ENCODE measurements at regions not wholly inside any gene's neighbourhood (a gene's known extent, or its start where the extent isn't known, plus 50 kb on each side); places are given as distances from the start of the nearest gene placed in this dataset.

DNA sequence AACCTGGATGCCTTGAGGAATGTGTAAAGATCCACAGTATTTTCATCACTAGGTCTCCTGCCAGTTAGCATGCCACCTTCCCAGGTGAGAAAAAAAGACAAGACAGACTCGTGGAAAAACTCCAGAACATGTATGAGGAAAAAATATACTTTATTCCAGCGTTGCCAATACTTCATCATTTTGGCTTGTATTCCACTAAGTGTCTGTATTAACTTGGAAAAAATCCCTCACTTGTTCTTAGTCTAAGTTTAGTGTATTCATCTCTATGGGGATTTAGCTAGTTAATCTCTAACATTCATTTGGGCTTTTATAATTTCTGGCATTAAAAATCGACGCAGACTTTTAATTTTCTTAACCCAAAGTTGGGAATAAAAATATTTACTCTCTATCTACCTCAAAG, 759.4 kb downstream of the SORCS1 start:
- Histone ChIP-seq H3K4me3 (ENCODE audit: insufficient read length, low read depth) (no peak overlapping the region), H3K27me3 (ENCODE audit: insufficient read depth, insufficient read length) (no peaks in the 10 kb centered on the region), H3K36me3 (ENCODE audit: insufficient read depth, insufficient read length, low read length) (no peaks in the 10 kb centered on the region), H3K9me3 (ENCODE audit: insufficient read depth, low read length) (no peaks in the 10 kb centered on the region), H3K4me1 (ENCODE audit: insufficient read depth, insufficient read length) (no peaks in the 10 kb centered on the region), H3K9ac (ENCODE audit: insufficient read length, low read depth) (no peak overlapping the region)
- DNase-seq (ENCODE audit: low read depth, low spot score), result no peak
- TF ChIP-seq ZNF274 (IDR thresholded peaks at IDR 0.05; ENCODE audit: low read depth, low read length) (no peak), SUZ12 (IDR thresholded peaks at IDR 0.05; ENCODE audit: extremely low read depth, insufficient read depth, insufficient read length) (no peak), YY1 (IDR thresholded peaks at IDR 0.05; ENCODE audit: insufficient read depth, insufficient read length) (no peak)

DNA sequence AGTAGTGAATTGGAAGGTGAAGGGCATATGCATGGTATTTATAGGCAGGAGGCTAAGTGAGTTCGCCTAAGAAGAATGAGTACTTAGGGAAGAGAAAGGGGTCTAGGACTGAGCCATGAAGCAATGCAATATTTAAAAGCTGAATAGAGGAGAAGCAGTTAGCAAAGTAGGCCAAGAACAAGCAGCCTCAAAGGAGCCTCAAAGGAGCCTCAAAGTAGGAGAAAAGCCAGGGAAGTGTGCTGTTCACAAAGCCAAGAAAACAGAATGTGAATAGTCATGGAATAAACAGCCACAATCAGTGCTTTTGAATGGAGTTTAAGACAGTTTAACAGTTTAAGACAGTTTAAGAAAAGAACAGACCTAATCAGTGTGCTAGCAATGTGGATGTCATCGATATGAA, 762.0 kb downstream of the SORCS1 start:
- no peaks in the 10 kb centered on the region for H3K27me3 ChIP-seq (ENCODE audit: insufficient read depth, insufficient read length)
- DNase-seq (ENCODE audit: low read depth, low spot score), result no peak
- no peak overlapping the region for H3K9ac ChIP-seq (ENCODE audit: insufficient read length, low read depth)
- H3K4me1 ChIP-seq (ENCODE audit: insufficient read depth, insufficient read length), result no peaks in the 10 kb centered on the region
- no peaks in the 10 kb centered on the region for H3K9me3 ChIP-seq (ENCODE audit: insufficient read depth, low read length)
- TF ChIP-seq SUZ12 (IDR thresholded peaks at IDR 0.05; ENCODE audit: extremely low read depth, insufficient read depth, insufficient read length), result no peak
- no peak for TF ChIP-seq ZNF274 (IDR thresholded peaks at IDR 0.05; ENCODE audit: low read depth, low read length)
- TF ChIP-seq YY1 (IDR thresholded peaks at IDR 0.05; ENCODE audit: insufficient read depth, insufficient read length), result no peak
- H3K36me3 ChIP-seq (ENCODE audit: insufficient read depth, insufficient read length, low read length), result no peaks in the 10 kb centered on the region
- H3K4me3 ChIP-seq (ENCODE audit: insufficient read length, low read depth), result no peak overlapping the region

DNA sequence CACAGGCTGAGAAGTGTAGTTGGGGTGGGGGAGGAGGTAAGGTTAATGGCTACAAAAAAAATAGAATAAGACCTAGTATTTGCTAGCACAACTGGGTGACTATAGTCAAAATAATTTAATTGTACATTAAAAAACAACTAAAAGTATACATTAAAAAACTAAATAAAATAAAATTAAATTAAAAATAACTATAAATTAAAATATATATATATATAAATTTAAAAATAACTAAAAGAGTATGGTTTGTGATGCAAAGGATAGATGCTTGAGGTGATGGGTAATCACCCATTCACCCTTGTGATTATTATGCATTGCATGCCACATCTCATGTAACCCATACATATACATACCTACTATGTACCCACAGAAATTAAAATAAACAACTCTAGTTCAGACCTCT, 762.5 kb downstream of the SORCS1 start:
- Histone ChIP-seq H3K27me3 (ENCODE audit: insufficient read depth, insufficient read length) (no peaks in the 10 kb centered on the region), H3K9me3 (ENCODE audit: insufficient read depth, low read length) (no peaks in the 10 kb centered on the region), H3K36me3 (ENCODE audit: insufficient read depth, insufficient read length, low read length) (no peaks in the 10 kb centered on the region), H3K9ac (ENCODE audit: insufficient read length, low read depth) (no peak overlapping the region), H3K4me3 (ENCODE audit: insufficient read length, low read depth) (no peak overlapping the region), H3K4me1 (ENCODE audit: insufficient read depth, insufficient read length) (no peaks in the 10 kb centered on the region)
- no peak for TF ChIP-seq YY1 (IDR thresholded peaks at IDR 0.05; ENCODE audit: insufficient read depth, insufficient read length)
- TF ChIP-seq SUZ12 (IDR thresholded peaks at IDR 0.05; ENCODE audit: extremely low read depth, insufficient read depth, insufficient read length), result no peak
- TF ChIP-seq ZNF274 (IDR thresholded peaks at IDR 0.05; ENCODE audit: low read depth, low read length), result no peak
- DNase-seq (ENCODE audit: low read depth, low spot score), result no peak

DNA sequence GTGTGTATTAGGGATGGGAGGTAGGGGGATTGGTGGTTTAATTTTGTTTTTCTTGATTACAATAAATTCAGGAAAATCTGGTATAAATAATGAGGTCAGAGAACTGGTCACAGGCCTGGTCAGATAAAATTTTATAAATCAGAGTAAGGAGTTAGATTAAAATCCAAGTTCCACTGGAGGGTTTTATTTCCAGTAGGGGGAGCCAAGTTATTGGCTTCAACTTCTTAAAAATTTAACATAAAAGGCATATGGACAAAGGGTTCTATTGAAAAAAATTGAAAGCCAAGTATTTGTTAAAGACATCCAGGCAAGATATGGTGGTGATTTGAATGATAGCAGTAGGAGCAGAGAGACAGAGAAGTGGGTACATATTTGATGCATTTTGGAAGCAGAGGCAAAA, 763.3 kb downstream of the SORCS1 start:
- Histone ChIP-seq H3K9ac (ENCODE audit: insufficient read length, low read depth) (no peak overlapping the region), H3K36me3 (ENCODE audit: insufficient read depth, insufficient read length, low read length) (no peaks in the 10 kb centered on the region), H3K9me3 (ENCODE audit: insufficient read depth, low read length) (no peaks in the 10 kb centered on the region), H3K27me3 (ENCODE audit: insufficient read depth, insufficient read length) (no peaks in the 10 kb centered on the region), H3K4me3 (ENCODE audit: insufficient read length, low read depth) (no peak overlapping the region), H3K4me1 (ENCODE audit: insufficient read depth, insufficient read length) (no peaks in the 10 kb centered on the region)
- no peak for TF ChIP-seq YY1 (IDR thresholded peaks at IDR 0.05; ENCODE audit: insufficient read depth, insufficient read length)
- no peak for TF ChIP-seq ZNF274 (IDR thresholded peaks at IDR 0.05; ENCODE audit: low read depth, low read length)
- TF ChIP-seq SUZ12 (IDR thresholded peaks at IDR 0.05; ENCODE audit: extremely low read depth, insufficient read depth, insufficient read length), result no peak
- no peak for DNase-seq (ENCODE audit: low read depth, low spot score)

DNA sequence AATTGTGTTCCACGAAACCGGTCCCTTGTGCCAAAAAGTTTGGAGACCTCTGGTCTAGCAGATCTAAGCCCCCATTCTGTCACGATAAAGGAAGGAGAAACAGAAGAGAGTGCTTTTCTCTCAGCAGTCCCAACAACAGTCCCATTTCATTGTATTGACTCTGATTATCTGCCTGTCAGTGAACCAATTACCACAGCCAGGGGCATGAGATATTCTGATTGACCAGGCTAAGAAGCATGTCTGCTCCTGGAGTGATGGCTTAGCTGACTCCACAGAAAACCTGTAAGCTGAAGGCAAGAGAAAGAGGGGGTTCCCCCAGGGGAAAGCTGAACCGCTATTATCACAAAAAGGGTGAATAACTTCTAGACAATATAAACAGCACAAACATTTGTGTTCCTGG, 765.4 kb downstream of the SORCS1 start:
- no peaks in the 10 kb centered on the region for H3K4me1 ChIP-seq (ENCODE audit: insufficient read depth, insufficient read length)
- H3K27me3 ChIP-seq (ENCODE audit: insufficient read depth, insufficient read length), result no peaks in the 10 kb centered on the region
- no peak for DNase-seq (ENCODE audit: low read depth, low spot score)
- TF ChIP-seq ZNF274 (IDR thresholded peaks at IDR 0.05; ENCODE audit: low read depth, low read length), result no peak
- TF ChIP-seq SUZ12 (IDR thresholded peaks at IDR 0.05; ENCODE audit: extremely low read depth, insufficient read depth, insufficient read length), result no peak
- TF ChIP-seq YY1 (IDR thresholded peaks at IDR 0.05; ENCODE audit: insufficient read depth, insufficient read length), result no peak
- no peaks in the 10 kb centered on the region for H3K9me3 ChIP-seq (ENCODE audit: insufficient read depth, low read length)
- H3K36me3 ChIP-seq (ENCODE audit: insufficient read depth, insufficient read length, low read length), result no peaks in the 10 kb centered on the region
- H3K9ac ChIP-seq (ENCODE audit: insufficient read length, low read depth), result no peak overlapping the region
- no peak overlapping the region for H3K4me3 ChIP-seq (ENCODE audit: insufficient read length, low read depth)

DNA sequence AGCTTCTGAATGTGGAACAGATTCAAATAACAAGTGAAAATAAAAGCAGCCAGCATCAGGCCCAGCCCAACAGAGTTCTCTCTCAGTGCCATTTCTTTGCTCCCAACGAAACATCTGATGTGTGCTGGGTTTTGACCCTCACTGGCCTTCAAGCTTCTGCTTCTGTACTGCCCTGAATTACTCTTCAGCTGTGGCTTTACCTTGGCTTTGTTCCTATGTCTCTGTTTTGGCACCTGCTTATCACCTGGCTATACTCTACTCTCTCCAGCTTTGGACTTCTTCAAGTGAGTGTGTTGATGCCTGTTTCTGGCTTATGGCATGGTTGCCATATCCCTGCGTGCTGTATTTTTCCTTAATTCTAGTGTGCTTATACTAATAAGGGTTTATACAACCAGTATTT, 768.3 kb downstream of the SORCS1 start:
- no peak for TF ChIP-seq SUZ12 (IDR thresholded peaks at IDR 0.05; ENCODE audit: extremely low read depth, insufficient read depth, insufficient read length)
- TF ChIP-seq YY1 (IDR thresholded peaks at IDR 0.05; ENCODE audit: insufficient read depth, insufficient read length), result no peak
- no peak for TF ChIP-seq ZNF274 (IDR thresholded peaks at IDR 0.05; ENCODE audit: low read depth, low read length)
- DNase-seq (ENCODE audit: low read depth, low spot score), result no peak
- Histone ChIP-seq H3K27me3 (ENCODE audit: insufficient read depth, insufficient read length) (no peaks in the 10 kb centered on the region), H3K36me3 (ENCODE audit: insufficient read depth, insufficient read length, low read length) (no peaks in the 10 kb centered on the region), H3K9ac (ENCODE audit: insufficient read length, low read depth) (no peak overlapping the region), H3K4me3 (ENCODE audit: insufficient read length, low read depth) (no peak overlapping the region), H3K4me1 (ENCODE audit: insufficient read depth, insufficient read length) (no peaks in the 10 kb centered on the region), H3K9me3 (ENCODE audit: insufficient read depth, low read length) (no peaks in the 10 kb centered on the region)

DNA sequence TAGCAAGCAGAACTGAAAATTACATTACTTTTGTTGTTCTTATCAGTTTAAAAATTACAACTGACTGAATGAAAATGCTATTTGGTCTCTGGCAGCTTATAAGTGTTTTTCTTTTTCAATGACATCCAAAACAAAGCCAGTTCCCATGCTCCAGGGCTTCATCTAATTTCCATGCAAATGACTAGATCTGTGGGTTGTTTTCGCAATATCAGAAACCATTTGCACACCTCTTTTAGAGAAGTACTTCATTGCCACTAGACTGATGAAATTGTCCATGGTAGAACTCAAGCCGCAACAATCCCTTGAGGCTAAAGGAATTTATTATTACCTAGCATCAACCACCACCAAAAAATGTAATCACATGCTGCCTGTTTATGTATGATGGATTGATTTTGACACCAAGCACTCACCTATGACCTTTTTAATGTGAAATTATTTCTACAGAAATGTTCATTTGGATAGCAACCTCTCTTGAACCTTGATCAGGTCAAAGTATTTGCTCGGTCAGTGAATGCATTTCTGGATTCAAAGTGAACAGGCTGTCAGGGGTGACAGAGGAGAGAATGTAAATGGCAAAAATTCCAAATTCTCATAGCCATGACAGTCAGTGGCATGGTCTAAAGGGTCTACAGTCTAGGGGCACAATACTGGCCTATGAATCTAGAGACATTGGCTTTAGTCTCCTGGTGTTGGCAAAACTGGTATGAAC, 769.3 kb downstream of the SORCS1 start:
- H3K4me3 ChIP-seq (ENCODE audit: insufficient read length, low read depth), result no peak overlapping the region
- H3K9me3 ChIP-seq (ENCODE audit: insufficient read depth, low read length), result no peaks in the 10 kb centered on the region
- H3K27me3 ChIP-seq (ENCODE audit: insufficient read depth, insufficient read length), result no peaks in the 10 kb centered on the region
- H3K4me1 ChIP-seq (ENCODE audit: insufficient read depth, insufficient read length), result no peaks in the 10 kb centered on the region
- H3K36me3 ChIP-seq (ENCODE audit: insufficient read depth, insufficient read length, low read length), result no peaks in the 10 kb centered on the region
- TF ChIP-seq YY1 (IDR thresholded peaks at IDR 0.05; ENCODE audit: insufficient read depth, insufficient read length), result no peak
- TF ChIP-seq ZNF274 (IDR thresholded peaks at IDR 0.05; ENCODE audit: low read depth, low read length), result no peak
- no peak for TF ChIP-seq SUZ12 (IDR thresholded peaks at IDR 0.05; ENCODE audit: extremely low read depth, insufficient read depth, insufficient read length)
- no peak for DNase-seq (ENCODE audit: low read depth, low spot score)
- no peak overlapping the region for H3K9ac ChIP-seq (ENCODE audit: insufficient read length, low read depth)

All from NT2/D1 (cell line).